ENCODE measurements at regions not wholly inside any gene's neighbourhood (a gene's known extent, or its start where the extent isn't known, plus 50 kb on each side); places are given as distances from the start of the nearest gene placed in this dataset.
"Not testable (repeated sequence)": the region's sequence is repeated elsewhere in the genome, so short reads cannot be mapped to it uniquely, and the experiment has no call there.

DNA sequence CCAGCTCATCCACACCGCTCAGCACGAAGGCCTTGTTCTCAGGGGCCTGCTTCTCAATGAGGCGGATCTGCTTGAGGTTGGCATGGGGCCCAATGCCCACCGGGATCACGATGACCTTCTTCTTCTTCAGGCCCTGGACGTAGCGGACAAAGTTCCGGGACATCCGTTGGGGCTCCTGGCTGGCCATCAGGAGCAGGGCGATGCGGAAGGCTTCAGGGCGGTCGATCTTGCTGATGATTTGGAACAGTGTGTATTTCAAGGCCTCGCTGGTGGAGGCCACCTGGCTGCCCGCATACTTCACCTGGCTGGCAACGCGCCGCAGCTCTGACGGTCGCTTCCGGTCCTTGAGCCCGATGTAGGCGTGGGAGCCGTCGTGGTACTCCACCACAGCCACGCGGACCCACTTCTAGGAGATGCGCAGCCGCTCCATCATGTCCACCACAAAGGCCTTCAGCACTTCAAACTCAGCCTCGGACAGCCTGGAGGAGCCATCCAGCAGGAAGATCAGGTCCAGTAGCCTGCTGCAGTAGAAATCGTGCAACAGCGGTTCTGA lies 105.0 kb upstream of the CCT8L2 start:
- TF ChIP-seq, protein P1, sequence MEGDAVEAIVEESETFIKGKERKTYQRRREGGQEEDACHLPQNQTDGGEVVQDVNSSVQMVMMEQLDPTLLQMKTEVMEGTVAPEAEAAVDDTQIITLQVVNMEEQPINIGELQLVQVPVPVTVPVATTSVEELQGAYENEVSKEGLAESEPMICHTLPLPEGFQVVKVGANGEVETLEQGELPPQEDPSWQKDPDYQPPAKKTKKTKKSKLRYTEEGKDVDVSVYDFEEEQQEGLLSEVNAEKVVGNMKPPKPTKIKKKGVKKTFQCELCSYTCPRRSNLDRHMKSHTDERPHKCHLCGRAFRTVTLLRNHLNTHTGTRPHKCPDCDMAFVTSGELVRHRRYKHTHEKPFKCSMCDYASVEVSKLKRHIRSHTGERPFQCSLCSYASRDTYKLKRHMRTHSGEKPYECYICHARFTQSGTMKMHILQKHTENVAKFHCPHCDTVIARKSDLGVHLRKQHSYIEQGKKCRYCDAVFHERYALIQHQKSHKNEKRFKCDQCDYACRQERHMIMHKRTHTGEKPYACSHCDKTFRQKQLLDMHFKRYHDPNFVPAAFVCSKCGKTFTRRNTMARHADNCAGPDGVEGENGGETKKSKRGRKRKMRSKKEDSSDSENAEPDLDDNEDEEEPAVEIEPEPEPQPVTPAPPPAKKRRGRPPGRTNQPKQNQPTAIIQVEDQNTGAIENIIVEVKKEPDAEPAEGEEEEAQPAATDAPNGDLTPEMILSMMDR (conservative IDR thresholded peaks at IDR 0.05; ENCODE audit: low read depth, low read length) = not testable (repeated sequence)
- TF ChIP-seq EZH2 (IDR thresholded peaks at IDR 0.05; ENCODE audit: borderline replicate concordance, low read depth, low read length, poor library complexity, severe bottlenecking) = not testable (repeated sequence)

Measured in A673 (cell line).